ENCODE measurements at regions not wholly inside any gene's neighbourhood (a gene's known extent, or its start where the extent isn't known, plus 50 kb on each side); places are given as distances from the start of the nearest gene placed in this dataset.

DNA sequence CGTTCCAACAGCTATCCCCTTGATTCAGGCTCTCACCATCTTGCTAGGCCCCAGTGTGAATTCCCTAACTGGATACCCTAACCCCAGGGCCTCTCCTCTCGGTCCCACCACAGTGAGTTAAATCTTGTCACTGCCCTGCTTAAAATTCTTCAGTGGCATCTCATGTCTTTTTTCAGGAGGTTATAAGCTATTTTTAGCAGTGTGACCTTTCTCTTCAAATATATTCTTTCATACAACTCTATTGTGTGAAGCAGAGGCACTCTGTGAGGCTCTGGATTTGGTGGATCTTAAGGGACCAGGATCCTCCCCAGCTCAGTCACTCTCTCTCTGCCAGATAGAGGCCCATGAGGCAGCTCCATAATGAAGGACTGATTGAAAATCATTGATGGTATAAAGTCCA, 760.4 kb downstream of the NTRK3 start:
- no peak for ATAC-seq

GRCh38 chr15:87493803-87494202, 762.7 kb downstream of the NTRK3 start:
- no peak for ATAC-seq
- TF ChIP-seq, protein P1, sequence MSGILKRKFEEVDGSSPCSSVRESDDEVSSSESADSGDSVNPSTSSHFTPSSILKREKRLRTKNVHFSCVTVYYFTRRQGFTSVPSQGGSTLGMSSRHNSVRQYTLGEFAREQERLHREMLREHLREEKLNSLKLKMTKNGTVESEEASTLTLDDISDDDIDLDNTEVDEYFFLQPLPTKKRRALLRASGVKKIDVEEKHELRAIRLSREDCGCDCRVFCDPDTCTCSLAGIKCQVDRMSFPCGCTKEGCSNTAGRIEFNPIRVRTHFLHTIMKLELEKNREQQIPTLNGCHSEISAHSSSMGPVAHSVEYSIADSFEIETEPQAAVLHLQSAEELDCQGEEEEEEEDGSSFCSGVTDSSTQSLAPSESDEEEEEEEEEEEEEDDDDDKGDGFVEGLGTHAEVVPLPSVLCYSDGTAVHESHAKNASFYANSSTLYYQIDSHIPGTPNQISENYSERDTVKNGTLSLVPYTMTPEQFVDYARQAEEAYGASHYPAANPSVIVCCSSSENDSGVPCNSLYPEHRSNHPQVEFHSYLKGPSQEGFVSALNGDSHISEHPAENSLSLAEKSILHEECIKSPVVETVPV (CRISPR knock-in tag; IDR thresholded peaks at IDR 0.05), result no peak
- TF ChIP-seq ZNF565 (CRISPR knock-in tag; conservative IDR thresholded peaks at IDR 0.05; ENCODE audit: low read depth) (no peak), BACH2 (CRISPR knock-in tag; IDR thresholded peaks at IDR 0.05; ENCODE audit: borderline replicate concordance) (no peak), ZFP30 (CRISPR knock-in tag; IDR thresholded peaks at IDR 0.05) (no peak), ARNTL (CRISPR knock-in tag; IDR thresholded peaks at IDR 0.05; ENCODE audit: borderline replicate concordance, low read depth) (no peak), ZNF70 (CRISPR knock-in tag; IDR thresholded peaks at IDR 0.05) (no peak), PPARA (CRISPR knock-in tag; IDR thresholded peaks at IDR 0.05; ENCODE audit: borderline replicate concordance) (no peak), TSHZ2 (CRISPR knock-in tag; IDR thresholded peaks at IDR 0.05) (no peak), CSDC2 (CRISPR knock-in tag; IDR thresholded peaks at IDR 0.05) (no peak), ZC3H10 (CRISPR knock-in tag; IDR thresholded peaks at IDR 0.05) (no peak), GLIS3 (CRISPR knock-in tag; IDR thresholded peaks at IDR 0.05) (no peak), SNAI2 (CRISPR knock-in tag; IDR thresholded peaks at IDR 0.05) (no peak)
- TF ChIP-seq, protein P2, sequence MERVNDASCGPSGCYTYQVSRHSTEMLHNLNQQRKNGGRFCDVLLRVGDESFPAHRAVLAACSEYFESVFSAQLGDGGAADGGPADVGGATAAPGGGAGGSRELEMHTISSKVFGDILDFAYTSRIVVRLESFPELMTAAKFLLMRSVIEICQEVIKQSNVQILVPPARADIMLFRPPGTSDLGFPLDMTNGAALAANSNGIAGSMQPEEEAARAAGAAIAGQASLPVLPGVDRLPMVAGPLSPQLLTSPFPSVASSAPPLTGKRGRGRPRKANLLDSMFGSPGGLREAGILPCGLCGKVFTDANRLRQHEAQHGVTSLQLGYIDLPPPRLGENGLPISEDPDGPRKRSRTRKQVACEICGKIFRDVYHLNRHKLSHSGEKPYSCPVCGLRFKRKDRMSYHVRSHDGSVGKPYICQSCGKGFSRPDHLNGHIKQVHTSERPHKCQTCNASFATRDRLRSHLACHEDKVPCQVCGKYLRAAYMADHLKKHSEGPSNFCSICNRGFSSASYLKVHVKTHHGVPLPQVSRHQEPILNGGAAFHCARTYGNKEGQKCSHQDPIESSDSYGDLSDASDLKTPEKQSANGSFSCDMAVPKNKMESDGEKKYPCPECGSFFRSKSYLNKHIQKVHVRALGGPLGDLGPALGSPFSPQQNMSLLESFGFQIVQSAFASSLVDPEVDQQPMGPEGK (CRISPR knock-in tag; IDR thresholded peaks at IDR 0.05; ENCODE audit: borderline replicate concordance), result no peak

More for the DNA sequence above, 760.4 kb downstream of the NTRK3 start:
- TF ChIP-seq, protein P1 (CRISPR knock-in tag; IDR thresholded peaks at IDR 0.05), result no peak
- TF ChIP-seq GLIS3 (CRISPR knock-in tag; IDR thresholded peaks at IDR 0.05), result no peak
- TF ChIP-seq TSHZ2 (CRISPR knock-in tag; IDR thresholded peaks at IDR 0.05), result no peak
- TF ChIP-seq POU6F1 (CRISPR knock-in tag; IDR thresholded peaks at IDR 0.05; ENCODE audit: borderline replicate concordance, low read depth), result no peak
- TF ChIP-seq ZNF8 (CRISPR knock-in tag; IDR thresholded peaks at IDR 0.05), result no peak
- no peak for TF ChIP-seq TOX (CRISPR knock-in tag; IDR thresholded peaks at IDR 0.05; ENCODE audit: borderline replicate concordance)
- no peak for TF ChIP-seq PPARA (CRISPR knock-in tag; IDR thresholded peaks at IDR 0.05; ENCODE audit: borderline replicate concordance)
- TF ChIP-seq SNAI2 (CRISPR knock-in tag; IDR thresholded peaks at IDR 0.05), result no peak
- TF ChIP-seq ZC3H10 (CRISPR knock-in tag; IDR thresholded peaks at IDR 0.05), result no peak
- no peak for TF ChIP-seq BACH2 (CRISPR knock-in tag; IDR thresholded peaks at IDR 0.05; ENCODE audit: borderline replicate concordance)
- TF ChIP-seq, protein P3, sequence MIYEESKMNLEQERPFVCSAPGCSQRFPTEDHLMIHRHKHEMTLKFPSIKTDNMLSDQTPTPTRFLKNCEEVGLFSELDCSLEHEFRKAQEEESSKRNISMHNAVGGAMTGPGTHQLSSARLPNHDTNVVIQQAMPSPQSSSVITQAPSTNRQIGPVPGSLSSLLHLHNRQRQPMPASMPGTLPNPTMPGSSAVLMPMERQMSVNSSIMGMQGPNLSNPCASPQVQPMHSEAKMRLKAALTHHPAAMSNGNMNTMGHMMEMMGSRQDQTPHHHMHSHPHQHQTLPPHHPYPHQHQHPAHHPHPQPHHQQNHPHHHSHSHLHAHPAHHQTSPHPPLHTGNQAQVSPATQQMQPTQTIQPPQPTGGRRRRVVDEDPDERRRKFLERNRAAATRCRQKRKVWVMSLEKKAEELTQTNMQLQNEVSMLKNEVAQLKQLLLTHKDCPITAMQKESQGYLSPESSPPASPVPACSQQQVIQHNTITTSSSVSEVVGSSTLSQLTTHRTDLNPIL (CRISPR knock-in tag; IDR thresholded peaks at IDR 0.05; ENCODE audit: low read depth), result no peak

All from SK-N-SH treated with all-trans-retinoic acid at 6 μM for 48 hours (cell line).